ENCODE measurements at regions not wholly inside any gene's neighbourhood (a gene's known extent, or its start where the extent isn't known, plus 50 kb on each side); places are given as distances from the start of the nearest gene placed in this dataset.
"Not testable (repeated sequence)": the region's sequence is repeated elsewhere in the genome, so short reads cannot be mapped to it uniquely, and the experiment has no call there.

- DNase-seq (ENCODE audit: low read depth in 3 of 3), result no peak
These were observed 1505.1 kb upstream of the SLC10A2 start for GRCh38 chr13:104571161-104571892.

- no peak for DNase-seq (ENCODE audit: low read depth in 3 of 3)
These were observed 1500.9 kb upstream of the SLC10A2 start for GRCh38 chr13:104567114-104567513.

- DNase-seq (ENCODE audit: low read depth in 3 of 3), result no peak
These were observed 1499.7 kb upstream of the SLC10A2 start for GRCh38 chr13:104565888-104566287.

- DNase-seq (ENCODE audit: low read depth in 3 of 3), result no peak
These were observed 1487.7 kb upstream of the SLC10A2 start for GRCh38 chr13:104553896-104554295.

- DNase-seq (ENCODE audit: low read depth in 3 of 3), result no peak
These were observed 1487.0 kb upstream of the SLC10A2 start for GRCh38 chr13:104553186-104553585.

- no peak for DNase-seq (ENCODE audit: low read depth in 3 of 3)
These were observed 1468.6 kb upstream of the SLC10A2 start for GRCh38 chr13:104534847-104535246.

GRCh38 chr13:104532132-104532531 lies 1465.9 kb upstream of the SLC10A2 start:
- DNase-seq (ENCODE audit: low read depth in 3 of 3), result no peak

- DNase-seq (ENCODE audit: low read depth in 3 of 3), result no peak
These were observed 1464.5 kb upstream of the SLC10A2 start for GRCh38 chr13:104530741-104531140.

- no peak for DNase-seq (ENCODE audit: low read depth in 3 of 3)
These were observed 1460.3 kb upstream of the SLC10A2 start for GRCh38 chr13:104526561-104526960.

- no peak for DNase-seq (ENCODE audit: low read depth in 3 of 3)
These were observed 1459.2 kb upstream of the SLC10A2 start for GRCh38 chr13:104525467-104525866.

- DNase-seq (ENCODE audit: low read depth in 3 of 3), result no peak
These were observed 1456.2 kb upstream of the SLC10A2 start for GRCh38 chr13:104522235-104523072.

GRCh38 chr13:104510422-104510821 lies 1444.2 kb upstream of the SLC10A2 start:
- DNase-seq (ENCODE audit: low read depth in 3 of 3), result no peak

- not testable (repeated sequence) for DNase-seq (ENCODE audit: low read depth in 3 of 3)
These were observed 1427.3 kb upstream of the SLC10A2 start for GRCh38 chr13:104493502-104493901.

GRCh38 chr13:104491916-104492315 lies 1425.7 kb upstream of the SLC10A2 start:
- no peak for DNase-seq (ENCODE audit: low read depth in 3 of 3)

GRCh38 chr13:104487006-104487405 lies 1420.8 kb upstream of the SLC10A2 start:
- no peak for DNase-seq (ENCODE audit: low read depth in 3 of 3)

GRCh38 chr13:104485571-104485970 lies 1419.4 kb upstream of the SLC10A2 start:
- no peak for DNase-seq (ENCODE audit: low read depth in 3 of 3)

- no peak for DNase-seq (ENCODE audit: low read depth in 3 of 3)
These were observed 1417.4 kb upstream of the SLC10A2 start for GRCh38 chr13:104483631-104484030.

GRCh38 chr13:104477261-104477660 lies 1411.0 kb upstream of the SLC10A2 start:
- DNase-seq (ENCODE audit: low read depth in 3 of 3), result no peak

GRCh38 chr13:104473936-104474335 lies 1407.7 kb upstream of the SLC10A2 start:
- no peak for DNase-seq (ENCODE audit: low read depth in 3 of 3)

- DNase-seq (ENCODE audit: low read depth in 3 of 3), result no peak
These were observed 1399.8 kb upstream of the SLC10A2 start for GRCh38 chr13:104466016-104466415.

- no peak for DNase-seq (ENCODE audit: low read depth in 3 of 3)
These were observed 1394.8 kb upstream of the SLC10A2 start for GRCh38 chr13:104461049-104461448.

- no peak for DNase-seq (ENCODE audit: low read depth in 3 of 3)
These were observed 1394.3 kb upstream of the SLC10A2 start for GRCh38 chr13:104460554-104460953.

GRCh38 chr13:104450006-104450405 lies 1383.8 kb upstream of the SLC10A2 start:
- DNase-seq (ENCODE audit: low read depth in 3 of 3), result no peak

All from stimulated activated CD4-positive, alpha-beta T cell treated with anti-CD3 and anti-CD28 coated beads, TNF-alpha, amount 100 ng/mL, for 48 hours (primary cell).